EL (cell line): ENCODE measurements at regions not wholly inside any gene's neighbourhood (a gene's known extent, or its start where the extent isn't known, plus 50 kb on each side); places are given as distances from the start of the nearest gene placed in this dataset.

ENCODE experiments used
- DNase-seq: peaks from one replicate; pipeline ENCODE4 v3.0.0-alpha.2; 2016

- no peak for DNase-seq
Measured at GRCh38 chr3:72421786-72422185, 426.5 kb downstream of the SHQ1 start.

GRCh38 chr3:72421126-72421525 is 427.1 kb downstream of the SHQ1 start:
- DNase-seq = no peak

- no peak for DNase-seq
Measured at GRCh38 chr3:72418856-72419255, 429.4 kb downstream of the SHQ1 start.

GRCh38 chr3:72418244-72418643 is 430.0 kb downstream of the SHQ1 start:
- peak; percentile 13 for DNase-seq

- DNase-seq = no peak
Measured at GRCh38 chr3:72414481-72415016, 433.7 kb downstream of the SHQ1 start.

GRCh38 chr3:72413228-72413627 is 435.0 kb downstream of the SHQ1 start:
- peak; percentile 13 for DNase-seq

GRCh38 chr3:72412340-72412956 is 435.8 kb downstream of the SHQ1 start:
- DNase-seq = no peak

- DNase-seq = no peak
Measured at GRCh38 chr3:72411843-72412242, 436.4 kb downstream of the SHQ1 start.

GRCh38 chr3:72411126-72411525 is 437.1 kb downstream of the SHQ1 start:
- no peak for DNase-seq

- DNase-seq = no peak
Measured at GRCh38 chr3:72408983-72409779, 439.1 kb downstream of the SHQ1 start.

- DNase-seq = no peak
Measured at GRCh38 chr3:72407766-72408165, 440.5 kb downstream of the SHQ1 start.

- DNase-seq = no peak
Measured at GRCh38 chr3:72405943-72406566, 442.2 kb downstream of the SHQ1 start.

GRCh38 chr3:72401005-72401545 is 447.2 kb downstream of the SHQ1 start:
- peak; percentile 16 for DNase-seq

GRCh38 chr3:72398781-72399180 is 449.5 kb downstream of the SHQ1 start:
- DNase-seq = no peak

GRCh38 chr3:72397586-72397985 is 450.7 kb downstream of the SHQ1 start:
- no peak for DNase-seq

GRCh38 chr3:72396899-72397298 is 451.3 kb downstream of the SHQ1 start:
- DNase-seq = no peak

GRCh38 chr3:72395776-72396311 is 452.4 kb downstream of the SHQ1 start:
- peak; percentile 38 for DNase-seq

- DNase-seq = no peak
Measured at GRCh38 chr3:72393455-72393854, 454.8 kb downstream of the SHQ1 start.

- no peak for DNase-seq
Measured at GRCh38 chr3:72391659-72392058, 456.6 kb downstream of the SHQ1 start.

- no peak for DNase-seq
Measured at GRCh38 chr3:72390841-72391240, 457.4 kb downstream of the SHQ1 start.

GRCh38 chr3:72388644-72389043 is 459.6 kb downstream of the SHQ1 start:
- no peak for DNase-seq

- no peak for DNase-seq
Measured at GRCh38 chr3:72388117-72388516, 460.1 kb downstream of the SHQ1 start.

- DNase-seq = no peak
Measured at GRCh38 chr3:72386327-72387000, 461.8 kb downstream of the SHQ1 start.
